HG02588 (cell line): ENCODE measurements at regions not wholly inside any gene's neighbourhood (a gene's known extent, or its start where the extent isn't known, plus 50 kb on each side); places are given as distances from the start of the nearest gene placed in this dataset.
"Not testable (repeated sequence)": the region's sequence is repeated elsewhere in the genome, so short reads cannot be mapped to it uniquely, and the experiment has no call there.

Experiments used
- ATAC-seq: cut with Tn5 transposase; IDR thresholded peaks from one replicate; pipeline ENCODE4 v1.9.1; 2021; ENCODE audit warnings: mild to moderate bottlenecking, moderate library complexity; ENCODE audit not compliant: unreplicated experiment

DNA sequence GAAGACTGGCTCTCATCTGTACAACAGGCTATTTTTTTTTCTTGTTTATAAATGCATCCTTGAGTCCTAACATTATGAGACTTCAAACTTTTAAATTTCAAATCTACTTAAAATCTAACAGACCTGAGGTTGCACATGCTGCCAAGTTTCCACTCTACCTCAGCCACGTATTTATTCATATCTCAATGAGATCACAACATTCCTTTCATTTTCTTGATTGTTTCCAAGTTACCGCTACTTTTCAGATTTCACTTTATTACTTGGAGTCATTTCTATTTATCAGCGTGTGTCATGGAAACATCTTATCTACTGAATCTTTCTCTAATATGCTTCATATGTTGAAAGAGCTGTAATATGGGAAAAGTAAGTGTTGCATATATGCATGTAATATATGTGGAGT is 1257.5 kb upstream of the ATXN8OS start:
- no peak for ATAC-seq

DNA sequence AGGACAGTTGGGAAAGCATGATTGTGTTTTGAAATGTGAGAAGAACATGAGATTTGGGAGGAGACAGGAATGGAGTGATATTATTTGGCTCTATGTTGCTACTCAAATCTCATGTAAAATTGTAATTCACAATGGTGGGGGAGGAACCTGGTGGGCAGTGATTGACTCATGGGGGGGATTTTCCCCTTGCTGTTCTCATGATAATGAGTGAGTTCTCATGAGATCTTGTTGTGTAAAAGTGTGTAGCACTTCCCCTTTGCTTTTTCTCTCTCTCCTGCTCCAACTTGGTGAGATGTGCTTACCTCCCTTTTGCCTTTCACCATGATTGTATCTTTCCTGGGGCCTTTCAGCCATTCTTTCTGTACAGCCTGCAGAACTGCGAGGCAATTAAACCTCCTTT is 1261.0 kb upstream of the ATXN8OS start:
- no peak for ATAC-seq

DNA sequence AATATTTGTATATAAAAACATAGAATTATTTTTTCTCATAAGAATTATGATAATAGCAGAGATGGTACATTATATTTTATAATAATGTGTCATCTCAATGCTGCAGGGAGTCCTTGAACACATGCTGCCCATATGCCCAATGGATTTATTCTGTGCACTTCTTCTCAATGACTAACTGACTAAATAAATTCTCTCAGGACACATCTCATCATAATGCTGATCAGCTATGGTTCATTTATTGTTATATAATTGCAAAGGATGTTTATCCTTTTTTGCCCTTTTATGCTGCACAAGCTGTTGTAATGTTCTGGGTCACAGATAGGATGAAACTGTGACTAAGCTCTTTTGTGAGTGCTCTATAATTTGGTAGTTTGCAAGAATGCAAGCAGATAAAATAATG is 1273.3 kb upstream of the ATXN8OS start:
- no peak for ATAC-seq

DNA sequence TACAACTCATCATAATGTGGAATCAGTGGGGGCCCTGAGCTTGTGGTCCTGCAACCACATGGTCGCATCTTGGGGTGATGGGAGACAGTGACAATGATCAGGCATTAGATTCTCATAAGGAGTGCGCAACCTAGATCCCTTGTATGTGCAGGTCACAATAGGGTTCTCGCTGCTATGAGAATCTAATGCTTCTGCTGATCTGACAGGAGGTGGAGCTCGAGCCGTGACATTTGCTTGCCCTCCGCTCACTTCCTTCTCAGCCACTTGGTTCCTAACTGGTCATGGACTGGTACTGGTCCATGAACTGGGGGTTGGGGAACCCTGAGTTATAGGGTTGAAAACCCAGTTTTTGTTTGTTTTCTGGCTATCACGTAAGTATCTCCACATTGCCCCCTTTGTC is 1290.9 kb upstream of the ATXN8OS start:
- no peak for ATAC-seq

DNA sequence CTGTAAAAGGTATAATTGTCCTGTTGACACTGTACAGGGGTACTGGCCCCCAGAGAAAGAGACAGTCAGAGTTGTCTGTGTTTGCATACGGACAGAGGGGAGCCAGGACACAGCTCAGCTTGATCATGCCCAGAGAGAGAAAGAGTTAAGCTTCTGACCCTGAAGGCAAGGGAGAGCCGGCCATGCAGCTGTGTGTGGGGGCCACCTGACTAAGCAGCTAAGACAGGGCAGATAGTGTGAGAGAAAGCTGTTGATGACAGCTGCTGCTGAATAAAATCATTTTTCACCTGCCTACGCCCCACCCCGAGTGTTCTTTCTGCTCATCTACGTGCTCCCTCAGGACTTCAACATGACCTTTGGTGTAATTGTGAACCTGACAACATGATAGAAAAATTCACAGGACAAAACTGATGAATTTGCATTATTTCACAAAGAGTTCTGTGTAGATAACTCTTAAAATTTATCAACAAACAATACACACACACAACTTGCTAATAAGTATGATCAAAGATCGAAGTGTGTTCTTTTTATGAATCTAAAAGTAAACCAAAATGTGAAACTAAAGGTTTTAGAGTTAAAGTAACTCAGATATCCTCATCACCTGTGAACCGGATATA is 1294.3 kb upstream of the ATXN8OS start:
- no peak for ATAC-seq

DNA sequence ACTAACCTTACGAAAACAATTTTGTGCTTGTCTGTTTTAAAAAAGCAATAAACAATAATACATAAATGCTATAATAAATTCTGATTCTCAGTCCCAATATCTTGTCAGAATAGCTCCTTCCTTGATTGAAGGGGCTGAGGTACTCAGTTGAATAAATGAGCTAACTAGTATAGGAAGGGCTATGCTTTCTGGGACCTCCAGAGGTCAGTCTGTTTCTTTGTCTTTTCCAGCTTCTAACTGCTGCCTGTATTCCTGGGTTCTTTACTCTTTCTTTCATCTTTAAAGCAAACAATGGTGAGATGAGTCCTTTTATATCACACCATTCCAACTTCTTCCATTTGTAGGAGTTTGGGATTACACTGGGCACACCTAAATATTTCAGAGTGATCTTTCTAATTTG is 1297.0 kb upstream of the ATXN8OS start:
- no peak for ATAC-seq

DNA sequence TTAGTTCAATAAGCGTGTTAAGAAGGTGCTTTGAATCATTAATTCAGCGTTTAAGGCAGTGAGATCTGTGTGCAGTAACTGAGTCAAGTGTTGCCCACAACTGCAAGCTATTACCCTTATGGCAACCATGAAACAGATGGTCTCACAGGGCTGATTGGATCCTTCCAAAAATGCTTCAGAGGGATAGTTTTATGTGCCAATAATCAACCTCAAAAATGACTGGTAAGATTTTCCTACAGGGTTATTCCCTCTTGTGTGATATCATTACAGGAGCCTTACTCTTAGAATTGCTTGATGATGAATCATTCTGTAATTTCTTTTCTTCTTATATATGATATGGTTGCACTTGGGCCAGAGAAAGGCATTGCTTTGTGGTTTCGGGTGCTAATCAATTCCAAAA is 1299.2 kb upstream of the ATXN8OS start:
- ATAC-seq: no peak

DNA sequence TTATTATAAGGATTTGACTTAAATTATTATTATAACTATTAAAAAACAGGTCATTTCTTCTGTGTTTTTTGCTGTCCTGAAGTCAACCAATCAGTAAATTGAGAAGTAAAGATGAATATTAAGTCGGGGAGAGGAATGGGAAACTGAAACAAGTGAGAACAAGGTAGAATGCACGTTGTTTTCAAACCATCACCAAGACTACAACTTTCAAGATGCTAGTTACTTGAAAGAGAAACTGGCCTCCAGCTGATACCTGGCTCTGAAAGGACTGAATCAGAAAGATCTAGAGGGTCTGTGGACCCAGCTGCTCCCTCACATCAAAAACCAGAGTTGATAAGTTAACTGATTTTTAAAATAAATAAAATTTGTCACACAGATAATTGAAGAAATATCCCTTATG is 1301.5 kb upstream of the ATXN8OS start:
- no peak for ATAC-seq

DNA sequence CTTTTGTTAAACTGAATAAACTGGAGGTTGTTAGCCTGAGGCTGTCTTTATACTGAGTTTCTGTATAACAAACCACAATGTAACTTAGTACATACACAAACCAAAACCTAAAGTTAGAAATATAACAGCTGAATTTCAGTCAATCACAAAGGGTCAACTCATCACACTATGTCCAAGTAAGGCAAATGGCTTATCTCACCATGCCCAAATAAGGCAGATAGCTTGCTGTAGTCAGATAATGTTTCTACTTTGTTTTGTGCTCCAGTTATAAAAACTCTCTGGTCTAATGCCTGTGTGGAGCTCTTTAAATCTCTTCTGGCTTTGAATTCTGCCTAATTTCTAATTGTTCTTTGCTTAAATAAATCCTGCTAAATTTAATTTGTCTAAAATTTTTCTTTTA is 1323.4 kb upstream of the ATXN8OS start:
- ATAC-seq: no peak

DNA sequence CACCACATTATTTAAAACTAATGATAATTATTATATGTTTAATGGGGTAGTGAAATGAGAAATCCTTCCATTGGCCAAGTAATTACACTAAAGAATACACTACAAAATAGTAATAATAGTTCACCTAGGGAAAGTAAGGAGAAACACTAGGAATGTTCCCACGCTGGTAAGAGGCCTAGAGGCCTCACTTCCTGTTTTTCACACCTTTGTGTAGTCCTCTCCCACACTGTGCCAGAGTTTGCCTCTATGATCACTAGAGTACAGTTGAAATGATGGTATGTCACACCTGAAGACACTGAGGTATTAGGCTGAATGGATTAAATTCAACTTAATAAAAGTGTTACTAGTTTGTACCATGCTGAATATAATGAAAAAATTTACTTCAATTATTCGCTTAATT is 1348.0 kb upstream of the ATXN8OS start:
- no peak for ATAC-seq

DNA sequence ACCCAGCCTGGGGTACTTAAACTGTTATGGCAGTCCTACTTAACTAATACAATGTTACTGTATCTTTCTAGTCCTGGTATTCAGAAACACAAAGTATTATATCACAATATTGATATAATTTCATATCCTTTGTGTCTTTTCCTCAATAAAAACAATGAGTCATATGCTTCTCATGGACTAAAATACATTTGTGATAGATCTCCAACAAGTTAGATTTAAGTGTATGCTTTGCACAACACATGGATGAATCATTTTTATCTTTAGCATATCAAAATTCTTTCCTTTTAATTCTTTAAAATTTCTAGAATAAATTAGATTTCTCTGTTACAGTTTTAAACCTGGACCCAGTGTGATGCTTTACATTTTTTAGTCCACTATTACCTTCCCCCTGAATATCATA is 1357.8 kb upstream of the ATXN8OS start:
- ATAC-seq: no peak

DNA sequence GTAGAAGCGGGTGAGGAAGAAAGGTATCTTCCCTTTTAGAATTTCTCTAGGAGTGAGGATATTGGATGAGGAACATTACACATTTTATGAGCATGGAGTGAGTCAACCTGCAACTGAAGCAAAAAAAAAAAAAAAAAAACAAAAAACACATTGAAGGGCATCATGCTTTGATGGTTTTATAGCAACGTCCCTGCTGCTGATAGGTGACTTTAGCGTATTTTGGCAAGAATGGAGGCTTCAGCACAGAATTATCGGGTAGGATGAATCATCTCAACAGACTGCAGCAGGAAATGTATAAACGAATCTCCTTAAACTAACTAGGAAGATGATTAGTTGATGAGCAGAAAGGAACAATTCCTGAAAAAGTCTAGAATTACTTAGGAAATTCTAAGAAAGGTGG is 1359.6 kb upstream of the ATXN8OS start:
- ATAC-seq: no peak

DNA sequence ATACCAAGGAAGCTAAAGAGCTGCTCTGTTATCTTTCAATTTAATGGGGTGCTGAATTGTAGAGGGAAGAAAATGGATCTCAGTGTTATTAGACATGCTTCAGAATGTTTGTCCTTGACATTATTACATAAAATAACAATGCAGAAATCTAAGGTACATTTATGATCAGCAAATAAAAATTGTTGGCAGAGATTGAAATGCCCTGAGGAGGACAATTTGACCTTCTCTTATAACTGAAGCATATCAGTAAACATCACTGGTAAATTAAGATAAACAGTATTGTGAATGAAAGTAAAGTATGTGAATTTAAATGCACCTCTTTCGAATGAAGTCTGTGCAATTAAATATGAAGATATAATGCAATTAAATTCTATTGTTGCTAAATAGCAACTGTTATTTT is 1362.1 kb upstream of the ATXN8OS start:
- ATAC-seq: no peak

DNA sequence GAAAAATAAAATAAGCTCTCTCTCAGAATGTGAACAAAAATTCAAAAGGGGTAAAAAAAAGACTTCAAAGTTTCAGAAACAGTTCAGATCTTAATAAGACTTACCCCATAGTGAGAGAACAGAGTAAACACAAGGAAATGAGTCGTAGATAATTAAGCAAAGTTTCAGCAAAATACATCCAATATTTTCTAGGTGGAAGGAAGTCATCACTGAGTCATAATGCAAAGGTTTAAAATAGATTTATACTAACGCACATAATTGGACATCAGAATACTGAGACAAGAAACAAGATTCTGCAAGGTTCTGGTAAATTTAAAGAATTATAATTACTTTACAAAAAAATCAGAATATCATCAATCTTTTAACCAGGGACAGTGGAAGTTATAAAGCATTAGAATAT is 1370.7 kb upstream of the ATXN8OS start:
- no peak for ATAC-seq

DNA sequence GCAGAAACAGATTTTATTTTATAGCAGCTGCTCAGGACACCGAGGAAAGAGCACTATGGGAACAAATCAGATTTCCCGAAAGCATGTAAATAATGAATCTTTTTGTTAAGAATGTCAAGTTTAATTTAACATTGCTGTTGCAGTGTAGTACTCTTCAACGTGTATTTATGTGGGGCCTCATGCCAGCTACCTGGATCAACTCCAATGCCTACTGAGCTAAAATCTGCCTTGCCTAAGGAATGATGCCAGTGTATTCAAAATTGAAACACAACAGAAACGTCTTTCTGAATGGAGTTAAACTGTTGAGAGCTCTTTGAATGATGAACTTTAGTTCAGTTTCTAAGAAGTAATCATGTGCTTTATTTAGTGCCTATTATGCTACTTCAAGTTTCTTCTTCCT is 1379.8 kb upstream of the ATXN8OS start:
- ATAC-seq: no peak

DNA sequence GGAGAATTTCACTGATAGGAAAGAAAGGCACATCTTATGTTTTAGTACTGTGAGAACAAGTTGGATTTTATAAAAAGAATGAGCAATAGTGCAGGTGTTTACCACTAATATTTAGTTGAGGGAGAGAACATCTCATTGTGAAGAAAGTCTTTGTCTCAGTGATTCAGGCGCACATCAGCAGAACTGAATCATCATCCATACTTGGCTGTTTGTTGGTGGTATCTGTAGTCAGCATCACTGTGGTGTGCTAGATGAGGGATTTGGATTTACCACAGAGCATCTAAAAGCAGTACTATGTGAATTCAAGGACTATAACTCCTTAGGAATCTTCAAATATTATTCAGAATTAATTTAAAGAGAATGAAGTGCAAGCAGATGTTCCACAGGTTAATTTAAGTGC is 1380.5 kb upstream of the ATXN8OS start:
- ATAC-seq: no peak

DNA sequence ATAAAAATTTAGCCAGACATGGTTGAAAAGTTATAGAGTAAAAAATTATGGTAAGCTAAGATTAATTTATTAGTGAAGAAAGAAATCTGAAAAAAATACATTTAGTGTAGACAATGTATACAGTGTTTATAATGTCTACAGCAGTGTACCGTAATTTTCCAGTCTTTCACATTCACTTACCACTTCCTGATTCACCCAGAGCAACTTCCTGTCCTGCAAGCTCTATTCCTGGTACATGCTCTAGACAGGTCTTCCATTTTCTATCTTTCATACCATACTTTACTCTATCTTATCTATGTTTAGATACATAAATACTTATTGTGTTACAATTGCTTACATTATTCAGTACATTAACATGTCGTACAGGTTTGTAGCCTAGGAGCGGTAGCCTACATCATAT is 1387.8 kb upstream of the ATXN8OS start:
- ATAC-seq: no peak

DNA sequence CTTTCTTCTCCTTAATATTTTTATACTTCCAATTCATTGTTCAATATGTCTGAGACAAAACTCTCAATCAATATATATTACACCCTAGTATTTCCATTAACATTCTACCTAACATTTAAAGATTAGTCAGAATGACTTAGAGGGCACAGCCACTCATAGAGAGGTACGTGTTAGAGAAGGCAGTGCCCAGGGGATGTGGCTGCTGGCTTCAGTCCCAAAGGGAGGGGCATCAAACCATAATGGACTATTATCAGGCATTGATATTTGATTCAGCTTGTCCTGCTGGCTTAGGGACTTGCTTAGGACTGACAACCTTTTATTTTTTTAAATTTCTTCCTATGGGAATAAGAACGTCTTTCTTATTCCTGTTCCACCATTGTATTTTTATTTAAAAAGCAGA is 1392.0 kb upstream of the ATXN8OS start:
- ATAC-seq: no peak

DNA sequence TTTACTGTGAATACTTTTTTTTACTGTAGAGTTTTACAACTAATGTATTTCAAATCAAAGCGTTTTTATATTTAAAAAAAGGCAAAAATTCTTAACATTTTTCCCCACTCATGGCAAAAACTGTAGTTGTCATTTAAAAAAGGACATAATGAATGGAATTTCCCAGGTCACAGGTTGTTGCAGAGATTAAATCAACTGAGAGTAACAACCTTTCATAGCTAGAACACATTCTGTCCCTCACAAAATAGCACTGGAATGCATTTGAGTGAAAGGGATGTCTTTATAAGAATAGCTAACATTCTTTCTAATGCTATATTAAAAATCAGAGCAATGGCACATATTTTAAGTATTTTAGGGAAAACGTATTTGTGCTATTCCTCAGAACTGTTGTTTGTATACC is 1393.3 kb upstream of the ATXN8OS start:
- no peak for ATAC-seq

DNA sequence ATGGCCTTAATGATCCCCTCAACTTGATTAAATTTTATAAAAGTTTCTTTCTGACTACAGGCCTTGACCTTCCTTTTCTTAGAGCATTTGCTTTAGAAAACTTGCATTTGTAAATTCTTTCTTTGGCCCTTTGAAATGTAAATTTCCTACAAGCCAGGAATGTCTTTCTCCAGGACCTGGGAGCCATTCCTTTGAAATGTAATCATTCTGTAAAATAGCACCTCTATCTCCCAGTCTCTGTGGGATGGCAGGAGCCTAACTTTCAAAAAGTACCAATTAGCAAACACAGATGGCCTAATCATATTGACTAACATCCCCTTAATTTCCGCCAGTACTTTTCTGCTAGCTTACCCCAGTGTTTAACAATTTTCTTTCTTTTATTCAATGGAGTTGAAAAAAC is 1394.2 kb upstream of the ATXN8OS start:
- ATAC-seq: no peak

DNA sequence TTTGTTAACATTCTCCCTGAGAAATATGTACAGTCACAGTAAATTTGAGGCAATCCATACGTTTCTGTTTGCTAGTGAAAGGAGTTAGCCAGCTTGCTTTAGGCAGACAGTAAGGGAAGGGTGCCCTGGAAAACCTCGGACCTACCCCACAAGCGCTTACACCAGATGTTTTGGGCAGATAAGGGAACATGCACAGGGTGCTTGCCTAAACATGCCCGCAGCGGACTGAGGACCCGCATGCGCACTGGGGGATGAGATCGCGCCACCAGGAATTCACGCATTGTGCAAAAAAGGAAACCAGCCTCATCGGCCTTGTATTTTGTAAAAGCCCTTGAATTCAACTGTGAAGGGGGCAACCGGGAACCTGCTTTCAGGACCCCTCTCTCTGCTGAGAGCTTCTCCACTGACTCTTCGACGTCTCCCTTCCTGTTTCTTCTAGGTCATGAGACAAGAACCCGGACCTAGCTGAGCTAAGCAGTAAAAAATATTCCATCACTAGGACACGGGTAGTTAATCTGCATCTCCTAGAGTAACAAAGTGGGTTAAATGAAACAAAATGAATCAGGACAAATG is 1399.2 kb upstream of the ATXN8OS start:
- ATAC-seq: no peak

DNA sequence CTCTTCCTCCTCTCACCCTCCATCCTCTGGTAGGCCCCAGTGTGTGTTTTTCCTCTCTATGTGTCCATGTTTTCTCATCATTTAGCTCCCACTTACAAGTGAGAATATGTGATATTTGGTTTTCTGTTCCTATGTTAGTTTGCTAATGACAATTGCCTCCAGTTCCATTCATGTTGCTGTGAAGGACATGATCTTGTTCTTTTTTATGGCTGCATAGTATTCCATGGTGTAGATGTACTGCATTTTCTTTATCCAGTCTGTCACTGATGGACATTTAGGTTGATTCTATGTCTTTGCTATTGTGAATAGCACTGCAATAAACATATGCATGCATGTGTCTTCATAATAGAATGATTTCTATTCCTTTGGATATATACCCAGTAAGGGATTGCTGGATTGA is 1401.6 kb upstream of the ATXN8OS start:
- not testable (repeated sequence) for ATAC-seq

DNA sequence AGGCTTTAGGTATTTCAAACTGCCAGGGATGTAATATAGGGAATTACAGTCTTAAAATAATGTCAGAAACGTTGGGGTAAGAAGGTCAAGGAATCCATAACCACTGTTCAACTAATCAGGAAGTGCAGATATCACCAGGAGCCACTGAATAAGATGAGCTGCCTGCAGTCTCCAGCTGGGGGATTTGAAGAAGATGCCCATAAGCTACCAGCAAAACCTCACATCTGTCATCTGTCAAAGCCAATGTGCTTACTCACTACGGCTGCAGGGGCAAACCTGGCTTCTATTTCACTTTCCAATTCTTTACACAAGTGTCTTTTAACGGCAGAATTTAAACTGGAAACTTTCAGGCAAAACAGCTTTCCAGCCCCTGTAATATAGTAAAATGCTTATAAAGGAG is 1410.1 kb upstream of the ATXN8OS start:
- ATAC-seq: no peak
